Motor neuron (in vitro differentiated cells): ENCODE measurements at regions not wholly inside any gene's neighbourhood (a gene's known extent, or its start where the extent isn't known, plus 50 kb on each side); places are given as distances from the start of the nearest gene placed in this dataset.

ENCODE experiments used
- ATAC-seq, 8 experiments: fragments of 200-7000 bp; cut with Tn5 transposase; replicated peaks in 6 of 8; 2 replicates each; pipeline ENCODE4 v1.8.0; 2021; ENCODE audit warnings: mild to moderate bottlenecking in 8 of 8, moderate library complexity in 8 of 8
- H3K27ac ChIP-seq, 2 donors: fragments of 250-450 bp; sonication (Bioruptor Pico); 2 replicates each; pipeline ENCODE4 v1.9.0; 2021; ENCODE audit warnings: antibody characterized with exemption in 2 of 2, mild to moderate bottlenecking in 2 of 2, moderate library complexity in 1 of 2
- H3K4me1 ChIP-seq, 2 donors: fragments of 250-450 bp; sonication (Bioruptor Pico); replicated peaks in 1 of 2; 2 replicates each; pipeline ENCODE4 v1.6.1; 2021; ENCODE audit warnings: antibody characterized with exemption in 2 of 2, mild to moderate bottlenecking in 2 of 2, moderate library complexity in 1 of 2
- H3K4me3 ChIP-seq, 5 donors: fragments of 250-450 bp; sonication (Bioruptor Pico); 2 replicates each; pipeline ENCODE4 v1.9.0; 2021; ENCODE audit warnings: antibody characterized with exemption in 5 of 5, mild to moderate bottlenecking in 5 of 5, moderate library complexity in 4 of 5
- WGBS, 10 experiments: fragments of 450-650 bp; shearing (Covaris generic); methylation state at CpG; one replicate each; pipeline ENCODE4 v1.0.0; 2022; 5-methylcytosine and 5-hydroxymethylcytosine counted together
- in situ Hi-C, 9 experiments: fragments of 400-800 bp; cut with MboI; loops; one replicate each; pipeline ENCODE4 v1.15.0; 2021; ENCODE audit warnings: low sequenced_read_pairs in 9 of 9, low pct_unique_long_range_greater_than_20kb in 2 of 9; ENCODE audit not compliant: unreplicated experiment in 9 of 9

- Histone ChIP-seq H3K4me1 (no peaks in the 10 kb centered on the region), H3K27ac (no peak overlapping the region), H3K4me3 (no peak overlapping the region)
- no peak for ATAC-seq
- in situ Hi-C loops, result no loop called here
Observed at GRCh38 chr6:134531611-134532010, 213.7 kb upstream of the SGK1 start.

- in situ Hi-C loops, result no loop called here
- peak in 3 of 8 experiments; percentile 53 to 79 (median 65) for ATAC-seq
- Histone ChIP-seq H3K4me3 (no peak overlapping the region), H3K4me1 (no peaks in the 10 kb centered on the region), H3K27ac (no peak overlapping the region)
- WGBS, 10 experiments, result 0 to 94% (median 48%) methylated on average over 2 of the region's 2 CpGs; no CpG with 5 or more reads in 2 of the 10 experiments
Observed at GRCh38 chr6:134531188-134531551, 213.3 kb upstream of the SGK1 start.

GRCh38 chr6:134529921-134530320 is 212.0 kb upstream of the SGK1 start:
- 18 to 92% (median 73%) methylated on average over 2 to 4 of the region's 4 CpGs for WGBS, 10 experiments
- no peaks in the 10 kb centered on the region for H3K4me1 ChIP-seq
- no peak overlapping the region for H3K4me3 ChIP-seq
- peak in 5 of 8 experiments; percentile 18 to 86 (median 50) for ATAC-seq
- H3K27ac ChIP-seq, result no peak overlapping the region
- in situ Hi-C loops, result no loop called here

GRCh38 chr6:134529305-134529704 is 211.4 kb upstream of the SGK1 start:
- ATAC-seq, result no peak
- in situ Hi-C loops, result no loop called here
- Histone ChIP-seq H3K27ac (no peak overlapping the region), H3K4me3 (no peak overlapping the region), H3K4me1 (no peaks in the 10 kb centered on the region)

GRCh38 chr6:134527108-134527787 is 209.3 kb upstream of the SGK1 start:
- in situ Hi-C loops, result no loop called here
- ATAC-seq, result peak in 1 of 8 experiments; percentile 36
- no peaks in the 10 kb centered on the region for H3K4me1 ChIP-seq
- H3K27ac ChIP-seq, result no peak overlapping the region
- WGBS, 10 experiments, result 28 to 100% (median 73%) methylated on average over 1 to 3 of the region's 3 CpGs
- H3K4me3 ChIP-seq, result no peak overlapping the region

GRCh38 chr6:134525190-134525868 is 207.4 kb upstream of the SGK1 start:
- ATAC-seq, result no peak
- Histone ChIP-seq H3K27ac (no peak overlapping the region), H3K4me3 (no peak overlapping the region), H3K4me1 (no peaks in the 10 kb centered on the region)
- in situ Hi-C loops, result no loop called here

GRCh38 chr6:134523903-134524650 is 206.2 kb upstream of the SGK1 start:
- no peak overlapping the region for H3K4me3 ChIP-seq
- H3K27ac ChIP-seq, result no peak overlapping the region

GRCh38 chr6:134523051-134523450 is 205.1 kb upstream of the SGK1 start:
- Histone ChIP-seq H3K27ac (no peak overlapping the region), H3K4me1 (no peaks in the 10 kb centered on the region), H3K4me3 (no peak overlapping the region)
- WGBS, 10 experiments, result 50% methylated on average over 1 of the region's 1 CpG; no CpG with 5 or more reads in 9 of the 10 experiments
- ATAC-seq, result no peak
- in situ Hi-C loops, result no loop called here

More at GRCh38 chr6:134523903-134524650, 206.2 kb upstream of the SGK1 start:
- no peak for ATAC-seq
- H3K4me1 ChIP-seq, result no peaks in the 10 kb centered on the region
- in situ Hi-C loops, result no loop called here
- WGBS, 10 experiments, result 83 to 100% (median 100%) methylated on average over 1 of the region's 1 CpG; no CpG with 5 or more reads in 1 of the 10 experiments

- Histone ChIP-seq H3K4me3 (no peak overlapping the region), H3K4me1 (no peaks in the 10 kb centered on the region), H3K27ac (no peak overlapping the region)
- 83 to 100% (median 88%) methylated on average over 1 to 3 of the region's 3 CpGs; no CpG with 5 or more reads in 2 of the 10 experiments for WGBS, 10 experiments
- ATAC-seq, result no peak
- in situ Hi-C loops, result no loop called here
Observed at GRCh38 chr6:134521116-134521501, 203.2 kb upstream of the SGK1 start.

GRCh38 chr6:134520181-134521115 is 202.5 kb upstream of the SGK1 start:
- 37 to 100% (median 78%) methylated on average over 1 to 10 of the region's 12 CpGs; no CpG with 5 or more reads in 1 of the 10 experiments for WGBS, 10 experiments
- Histone ChIP-seq H3K4me1 (no peaks in the 10 kb centered on the region), H3K27ac (no peak overlapping the region), H3K4me3 (no peak overlapping the region)
- peak in 3 of 8 experiments; percentile 42 to 74 (median 50) for ATAC-seq
- in situ Hi-C loops, result no loop called here

GRCh38 chr6:134519465-134519864 is 201.6 kb upstream of the SGK1 start:
- Histone ChIP-seq H3K4me1 (no peaks in the 10 kb centered on the region), H3K4me3 (no peak overlapping the region), H3K27ac (no peak overlapping the region)
- in situ Hi-C loops, result no loop called here
- ATAC-seq, result no peak
- 64 to 100% (median 86%) methylated on average over 1 to 4 of the region's 4 CpGs; no CpG with 5 or more reads in 2 of the 10 experiments for WGBS, 10 experiments

GRCh38 chr6:134517868-134518267 is 200.0 kb upstream of the SGK1 start:
- WGBS, 10 experiments, result 30 to 100% (median 91%) methylated on average over 1 to 4 of the region's 5 CpGs
- in situ Hi-C loops, result no loop called here
- no peak for ATAC-seq

More at GRCh38 chr6:134517868-134518267, 200.0 kb upstream of the SGK1 start:
- Histone ChIP-seq H3K4me3 (no peak overlapping the region), H3K27ac (no peak overlapping the region), H3K4me1 (no peaks in the 10 kb centered on the region)
